Nucleus accumbens (tissue), 56 donors: ENCODE measurements at regions not wholly inside any gene's neighbourhood (a gene's known extent, or its start where the extent isn't known, plus 50 kb on each side); places are given as distances from the start of the nearest gene placed in this dataset.

Experiments
- DNase-seq, 56 donors: peaks; one replicate each; lab custom pipeline; 2025; lab: John Stamatoyannopoulos, UW

- no peak for DNase-seq
These were observed 257.5 kb upstream of the LRTM1 start for GRCh38 chr3:55185380-55185779.

GRCh38 chr3:55183201-55183600, 255.3 kb upstream of the LRTM1 start:
- no peak for DNase-seq

DNA sequence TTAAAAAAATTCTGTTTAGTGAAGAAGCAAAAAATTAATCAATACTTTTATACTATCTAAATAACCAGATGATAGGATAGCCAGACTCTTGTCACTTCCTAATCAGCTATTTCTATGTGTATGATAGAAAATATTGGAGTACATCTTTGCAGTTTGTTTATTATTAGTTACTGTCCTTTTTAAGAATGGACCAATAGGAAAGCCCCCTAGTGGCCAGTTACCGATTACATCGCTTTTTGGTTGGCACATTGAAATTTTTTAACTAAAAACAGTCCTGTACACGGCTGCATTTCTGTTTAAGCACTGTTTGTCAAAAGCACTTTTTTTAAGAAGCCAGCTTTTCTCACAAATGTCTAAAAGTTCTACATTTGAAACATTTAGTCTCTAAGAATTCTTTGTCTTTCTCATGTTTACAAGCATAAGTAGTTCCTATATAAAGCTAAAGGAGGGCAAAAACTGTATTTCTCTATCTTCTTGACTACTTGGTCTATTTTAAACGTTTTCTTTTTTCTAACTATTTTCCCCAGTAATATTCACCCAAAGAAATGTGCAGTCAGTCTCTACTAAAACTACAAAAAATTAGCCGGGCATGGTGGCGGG, 253.2 kb upstream of the LRTM1 start:
- peak in 2 of 56 donors; percentile 2 to 31 for DNase-seq

DNA sequence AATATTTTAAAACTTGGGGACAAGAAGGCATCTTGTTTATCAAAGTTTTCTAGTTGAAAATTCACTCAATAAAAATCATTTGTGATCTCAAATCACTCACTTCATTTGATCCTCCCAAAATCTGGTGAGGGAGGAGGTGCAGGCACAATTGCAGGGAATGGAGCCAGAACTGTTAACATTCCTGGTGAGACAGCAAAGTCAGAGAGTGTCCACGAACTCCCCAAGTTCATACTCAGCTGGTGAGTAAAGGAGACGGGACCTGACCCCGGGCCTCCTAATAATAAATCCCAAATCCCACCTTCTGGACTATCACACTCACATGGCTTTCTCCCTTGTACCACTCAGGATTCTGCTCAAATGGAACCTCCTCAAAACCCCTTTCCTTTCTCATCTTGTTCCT, 252.3 kb upstream of the LRTM1 start:
- no peak for DNase-seq

GRCh38 chr3:55178336-55178735, 250.5 kb upstream of the LRTM1 start:
- DNase-seq, result no peak

DNA sequence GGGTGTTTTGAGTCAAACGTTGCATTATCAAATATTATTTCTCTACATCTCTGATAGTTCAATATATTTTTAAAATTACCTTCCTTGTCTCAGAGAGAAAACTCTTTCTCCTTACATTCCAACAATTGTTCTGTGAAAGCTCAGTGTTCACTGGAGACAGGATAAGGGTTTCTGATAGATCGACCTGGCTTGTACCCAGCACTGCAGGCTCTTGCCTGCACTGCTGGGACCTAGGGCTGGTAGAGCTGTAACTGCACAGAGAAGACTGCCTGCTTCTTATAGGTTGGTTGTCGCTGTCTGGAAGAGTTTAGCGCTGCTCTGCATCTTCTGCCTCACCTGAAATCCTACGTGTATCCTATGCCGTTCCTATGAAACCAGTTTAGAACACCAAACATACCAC, 249.9 kb upstream of the LRTM1 start:
- DNase-seq, result no peak

GRCh38 chr3:55175423-55175822, 247.6 kb upstream of the LRTM1 start:
- no peak for DNase-seq

- DNase-seq, result no peak
These were observed 246.9 kb upstream of the LRTM1 start for GRCh38 chr3:55174747-55175146.

DNA sequence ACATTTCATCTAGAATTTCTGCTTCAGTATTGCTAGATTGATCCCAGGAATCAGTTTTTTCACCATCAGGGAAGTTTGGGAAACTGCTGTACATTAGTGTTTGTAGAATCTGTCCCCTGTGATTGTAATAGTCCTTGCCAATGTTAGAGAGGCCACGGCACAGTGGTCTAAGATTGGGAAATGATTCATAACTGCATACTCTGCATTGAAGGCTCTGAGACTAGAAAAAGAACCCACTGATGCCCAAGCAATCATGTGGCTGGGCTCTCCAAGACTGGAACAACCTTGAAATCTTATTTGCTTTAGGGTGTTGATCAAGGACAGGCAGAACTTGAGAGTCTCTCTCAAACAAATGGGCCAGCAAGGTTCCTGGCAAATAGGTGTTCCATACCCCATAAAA, 245.6 kb upstream of the LRTM1 start:
- DNase-seq, result no peak

GRCh38 chr3:55172913-55173312, 245.1 kb upstream of the LRTM1 start:
- DNase-seq, result no peak

DNA sequence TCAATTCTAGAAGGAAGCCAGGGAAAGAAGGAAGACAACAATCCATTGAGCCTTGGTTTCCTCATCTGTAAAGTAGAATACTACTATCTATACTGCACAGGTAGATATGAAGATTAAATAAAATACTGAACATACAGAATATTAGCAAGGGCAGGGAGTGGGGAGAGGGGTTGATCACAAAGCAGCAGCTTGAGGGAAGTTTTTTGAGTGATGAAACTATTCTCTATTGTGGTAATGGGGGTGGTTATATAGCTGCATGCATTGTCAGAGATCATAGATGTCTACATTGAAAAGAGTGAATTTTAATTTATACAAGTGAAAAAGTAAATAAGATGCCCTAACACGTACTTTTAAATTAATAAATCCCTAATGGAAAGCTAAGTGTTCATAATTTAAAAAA, 242.6 kb upstream of the LRTM1 start:
- no peak for DNase-seq

DNA sequence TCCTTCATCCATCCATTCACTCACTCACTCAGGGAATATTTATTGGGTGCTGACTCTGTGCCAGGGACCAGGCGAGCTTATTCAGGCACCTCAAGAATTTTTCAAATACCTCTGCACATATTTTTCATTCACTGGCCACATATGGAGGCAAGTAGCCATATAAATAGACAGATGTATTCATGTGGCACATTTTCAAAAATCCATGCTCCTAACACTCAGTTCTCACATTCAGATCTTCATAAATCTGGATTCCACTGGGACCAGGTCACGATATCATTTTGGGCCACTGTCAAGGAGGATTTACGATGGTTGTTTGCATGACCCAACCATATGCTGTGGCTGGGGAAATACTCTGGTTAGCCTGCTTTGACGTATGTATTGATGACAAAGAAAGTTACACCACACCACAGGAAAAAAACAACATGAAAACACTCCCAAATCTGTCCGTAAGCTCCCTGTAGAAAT, 241.8 kb upstream of the LRTM1 start:
- DNase-seq, result no peak

DNA sequence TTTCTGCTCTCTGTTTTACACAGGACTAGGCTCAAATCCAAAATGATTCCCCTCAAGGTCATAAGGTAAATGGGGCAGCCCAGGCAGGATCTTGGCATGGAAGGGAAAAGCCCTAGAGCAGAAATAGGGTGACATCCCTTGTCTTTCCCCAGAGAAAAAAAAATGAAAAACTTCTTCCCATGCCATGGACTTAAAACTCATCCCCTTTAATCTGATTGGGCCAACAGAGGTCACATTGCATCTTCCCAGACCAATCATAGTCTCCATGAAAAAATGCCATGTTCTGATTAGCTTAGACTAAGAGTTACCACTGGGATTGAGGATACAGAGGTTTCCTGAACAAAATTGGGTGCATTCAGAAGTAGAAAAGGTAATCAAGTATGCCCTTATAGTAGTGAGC, 241.3 kb upstream of the LRTM1 start:
- no peak for DNase-seq

- no peak for DNase-seq
These were observed 239.9 kb upstream of the LRTM1 start for GRCh38 chr3:55167586-55168317.

GRCh38 chr3:55166576-55167555, 239.0 kb upstream of the LRTM1 start:
- peak in 2 of 56 donors; percentile 10 for DNase-seq

GRCh38 chr3:55165704-55166405, 238.0 kb upstream of the LRTM1 start:
- DNase-seq, result no peak

GRCh38 chr3:55165278-55165677, 237.4 kb upstream of the LRTM1 start:
- no peak for DNase-seq

DNA sequence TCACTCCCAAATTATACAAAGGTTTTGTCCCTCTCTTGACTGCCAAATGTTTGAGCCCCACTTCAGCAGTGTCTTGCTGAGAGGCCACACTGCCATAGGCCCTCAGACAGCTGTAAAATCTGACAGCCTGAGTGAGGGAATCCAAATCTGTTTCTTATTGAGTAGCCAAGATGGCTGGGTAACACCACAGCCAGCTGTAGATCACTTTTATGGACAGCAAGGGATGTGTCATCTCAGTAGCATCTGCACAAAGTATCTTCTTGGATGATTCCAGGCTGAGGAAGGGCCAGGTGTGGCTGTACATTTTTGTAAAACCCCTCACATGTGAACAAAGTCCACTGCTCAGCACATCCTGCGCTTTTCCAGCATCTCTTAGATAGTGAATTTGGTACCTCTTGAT, 237.0 kb upstream of the LRTM1 start:
- DNase-seq, result no peak

DNA sequence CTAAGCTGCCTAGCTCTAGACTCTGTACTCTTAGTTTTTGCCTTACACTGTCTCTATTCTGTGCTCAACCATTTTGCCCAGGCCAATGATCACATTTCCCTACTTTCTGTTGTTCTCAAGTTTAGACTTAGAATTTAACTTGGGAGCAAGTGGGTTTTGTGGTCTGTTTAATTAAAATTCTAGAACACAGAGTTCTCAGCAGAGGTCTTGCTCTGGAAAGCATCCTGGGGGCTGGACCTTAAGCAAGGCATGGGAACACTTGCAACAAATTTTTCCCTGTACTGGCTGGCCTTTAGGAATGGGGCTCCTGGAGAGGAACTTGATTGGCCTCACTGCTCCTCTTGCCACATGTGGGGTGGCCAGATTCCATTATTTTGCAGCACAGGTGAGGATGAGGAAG, 236.3 kb upstream of the LRTM1 start:
- no peak for DNase-seq

DNA sequence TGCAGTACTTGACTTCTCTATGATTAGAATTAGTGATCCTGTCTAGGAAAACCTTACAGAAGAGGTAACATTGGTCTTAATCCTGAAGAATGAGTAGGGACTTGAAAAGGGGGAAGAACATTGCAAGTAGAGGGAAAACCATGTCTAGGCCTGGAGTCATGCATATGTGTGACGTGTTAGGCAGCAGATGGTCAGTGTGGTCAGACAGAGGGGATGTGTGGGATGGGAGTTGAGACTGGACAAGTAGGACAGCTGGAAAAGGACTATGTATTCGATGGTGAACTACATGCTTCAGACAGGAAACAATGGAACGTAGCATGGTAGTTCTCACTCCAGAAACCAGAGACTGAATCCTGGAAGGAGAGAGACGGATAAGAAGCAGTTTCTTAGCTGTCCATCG, 235.6 kb upstream of the LRTM1 start:
- DNase-seq, result no peak
